ENCODE measurements at regions not wholly inside any gene's neighbourhood (a gene's known extent, or its start where the extent isn't known, plus 50 kb on each side); places are given as distances from the start of the nearest gene placed in this dataset.

- ChIA-PET CTCF (no interaction called here), POLR2A (ENCODE audit: unreplicated experiment) (no interaction called here)
- H3K27ac ChIP-seq, result no peak overlapping the region
- H4K20me1 ChIP-seq (ENCODE audit: insufficient read depth), result no peaks in the 10 kb centered on the region
- H3K4me1 ChIP-seq (replicated peaks; ENCODE audit: insufficient read depth), result peaks cover 10% of the 10 kb centered on the region
- H3K4me2 ChIP-seq, result no peak overlapping the region
- no peak for DNase-seq
- H3F3A ChIP-seq (ENCODE audit: insufficient read depth, low read depth), result no peaks in the 10 kb centered on the region
- H3K9me3 ChIP-seq (ENCODE audit: insufficient read depth, low read depth), result no peaks in the 10 kb centered on the region
- no peak overlapping the region for H2AFZ ChIP-seq
- no peaks in the 10 kb centered on the region for H3K27me3 ChIP-seq (ENCODE audit: insufficient read depth, low read depth)
- no TSS peak for BruUV-seq (replicated peaks)
- no peak overlapping the region for H3K4me3 ChIP-seq
- H3K9me2 ChIP-seq (ENCODE audit: insufficient read depth), result no peaks in the 10 kb centered on the region
- TF ChIP-seq EZH2 (IDR thresholded peaks at IDR 0.05; ENCODE audit: low read depth) (no peak), CTCF (conservative IDR thresholded peaks at IDR 0.05) (no peak)
- intact Hi-C loops (cut with micrococcal nuclease; ENCODE audit: unreplicated experiment), result no loop called here
- H3K79me2 ChIP-seq (ENCODE audit: low read depth), result no peaks in the 10 kb centered on the region
- no peaks in the 10 kb centered on the region for H3K36me3 ChIP-seq (ENCODE audit: low read depth)
These were observed 178.2 kb downstream of the FOXD2 start for GRCh38 chr1:47616036-47616435.

- no peak overlapping the region for H2AFZ ChIP-seq
- H3K27ac ChIP-seq, result no peak overlapping the region
- no peak for DNase-seq
- peaks cover 10% of the 10 kb centered on the region for H3K4me1 ChIP-seq (replicated peaks; ENCODE audit: insufficient read depth)
- no TSS peak for BruUV-seq (replicated peaks)
- H4K20me1 ChIP-seq (ENCODE audit: insufficient read depth), result no peaks in the 10 kb centered on the region
- H3K4me3 ChIP-seq, result no peak overlapping the region
- no peaks in the 10 kb centered on the region for H3K9me2 ChIP-seq (ENCODE audit: insufficient read depth)
- H3K79me2 ChIP-seq (ENCODE audit: low read depth), result no peaks in the 10 kb centered on the region
- H3K36me3 ChIP-seq (ENCODE audit: low read depth), result no peaks in the 10 kb centered on the region
- no peaks in the 10 kb centered on the region for H3K27me3 ChIP-seq (ENCODE audit: insufficient read depth, low read depth)
- intact Hi-C loops (cut with micrococcal nuclease; ENCODE audit: unreplicated experiment), result no loop called here
- no peak for TF ChIP-seq EZH2 (IDR thresholded peaks at IDR 0.05; ENCODE audit: low read depth)
- TF ChIP-seq CTCF (conservative IDR thresholded peaks at IDR 0.05), result no peak
- no peak overlapping the region for H3K4me2 ChIP-seq
- H3F3A ChIP-seq (ENCODE audit: insufficient read depth, low read depth), result no peaks in the 10 kb centered on the region
- H3K9me3 ChIP-seq (ENCODE audit: insufficient read depth, low read depth), result no peaks in the 10 kb centered on the region
- CTCF ChIA-PET, result no interaction called here
- POLR2A ChIA-PET (ENCODE audit: unreplicated experiment), result no interaction called here
These were observed 179.1 kb downstream of the FOXD2 start for GRCh38 chr1:47616906-47617305.

- ChIA-PET CTCF (no interaction called here), POLR2A (ENCODE audit: unreplicated experiment) (no interaction called here)
- H3K27me3 ChIP-seq (ENCODE audit: insufficient read depth, low read depth), result no peaks in the 10 kb centered on the region
- H3K9me2 ChIP-seq (ENCODE audit: insufficient read depth), result no peaks in the 10 kb centered on the region
- no peak overlapping the region for H3K4me2 ChIP-seq
- no peaks in the 10 kb centered on the region for H3F3A ChIP-seq (ENCODE audit: insufficient read depth, low read depth)
- no peaks in the 10 kb centered on the region for H3K9me3 ChIP-seq (ENCODE audit: insufficient read depth, low read depth)
- TF ChIP-seq CTCF (conservative IDR thresholded peaks at IDR 0.05) (no peak), EZH2 (IDR thresholded peaks at IDR 0.05; ENCODE audit: low read depth) (no peak)
- no peak overlapping the region for H3K4me3 ChIP-seq
- no peaks in the 10 kb centered on the region for H3K36me3 ChIP-seq (ENCODE audit: low read depth)
- no peaks in the 10 kb centered on the region for H3K79me2 ChIP-seq (ENCODE audit: low read depth)
- H3K27ac ChIP-seq, result no peak overlapping the region
- no TSS peak for BruUV-seq (replicated peaks)
- peaks cover 10% of the 10 kb centered on the region for H3K4me1 ChIP-seq (replicated peaks; ENCODE audit: insufficient read depth)
- H2AFZ ChIP-seq, result no peak overlapping the region
- intact Hi-C loops (cut with micrococcal nuclease; ENCODE audit: unreplicated experiment), result no loop called here
- DNase-seq, result no peak
- no peaks in the 10 kb centered on the region for H4K20me1 ChIP-seq (ENCODE audit: insufficient read depth)
These were observed 179.8 kb downstream of the FOXD2 start for GRCh38 chr1:47617381-47618221.
